Endothelial cell of umbilical vein (primary cell): ENCODE measurements at regions not wholly inside any gene's neighbourhood (a gene's known extent, or its start where the extent isn't known, plus 50 kb on each side); places are given as distances from the start of the nearest gene placed in this dataset.

Experiments used
- BruUV-seq: library from RNA; stranded (reverse); fragments of 400-500 nt; replicated peaks from 2 replicates; lab custom pipeline; 2021; lab: Mats Ljungman, UMichigan
- CTCF ChIA-PET: fragments of 300-600, 350-600 bp; sonication (Branson Sonifier 250); formaldehyde crosslinking; loops from one replicate; lab custom pipeline; 2021; ENCODE audit warnings: antibody characterized with exemption, inconsistent platforms; lab: Charles Lee
- POLR2A ChIA-PET: fragments of 300-600, 350-600 bp; sonication (Branson Sonifier 250); formaldehyde crosslinking; loops from one replicate; lab custom pipeline; 2021; ENCODE audit warnings: antibody characterized with exemption, inconsistent platforms; lab: Charles Lee
- DNase-seq: peaks from one replicate; pipeline ENCODE4 v3.0.0-alpha.2; 2011; ENCODE audit warnings: low read depth, low spot score
- FAIRE-seq: peaks from 2 replicates; lab custom pipeline; 2011; peaks lifted over from hg19 to GRCh38; lab: Jason Lieb, UNC
- H2AFZ ChIP-seq: 2 replicates; pipeline ENCODE4 v1.6.0; 2012; ENCODE audit warnings: low read depth, low read length, control low read depth, inconsistent platforms
- H3K27ac ChIP-seq: 2 replicates; pipeline ENCODE4 v1.5.1; 2011; ENCODE audit warnings: low read depth, mild to moderate bottlenecking, control low read depth, low read length, moderate library complexity; ENCODE audit not compliant: insufficient read depth
- H3K27me3 ChIP-seq, 2 experiments: 2 replicates each; pipeline versions ENCODE4 v1.6.0 to v1.6.1; 2011; ENCODE audit warnings: low read length in 2 of 2, mixed read lengths in 1 of 2; ENCODE audit not compliant: control insufficient read depth in 2 of 2, insufficient read depth in 2 of 2
- H3K36me3 ChIP-seq, 2 experiments: 2 replicates in 1 of 2; 3 replicates in 1 of 2; pipeline ENCODE4 v1.5.1; 2011; ENCODE audit warnings: low read length in 2 of 2, mild to moderate bottlenecking in 1 of 2, moderate library complexity in 1 of 2; ENCODE audit not compliant: control insufficient read depth in 2 of 2, insufficient read depth in 2 of 2; ENCODE audit errors: extremely low read depth in 1 of 2
- H3K4me1 ChIP-seq: 3 replicates; pipeline ENCODE4 v1.5.1; 2011; ENCODE audit warnings: mild to moderate bottlenecking, low read length; ENCODE audit not compliant: control insufficient read depth, insufficient read depth; ENCODE audit errors: extremely low read depth
- H3K4me2 ChIP-seq: 2 replicates; pipeline ENCODE4 v1.6.1; 2011; ENCODE audit warnings: low read length, control low read depth, mixed read lengths; ENCODE audit not compliant: insufficient read depth
- H3K4me3 ChIP-seq, 3 experiments: fragments of 200-600 bp in 1 of 3; sonication (generic), shearing (Covaris generic) in 1 of 3; replicated peaks in 1 of 3; 2 replicates each; pipeline ENCODE4 v1.5.1; 2011 to 2016; ENCODE audit warnings: control low read depth in 3 of 3, low read length in 3 of 3, mild to moderate bottlenecking in 2 of 3, inconsistent platforms in 1 of 3, low read depth in 1 of 3, moderate library complexity in 1 of 3; ENCODE audit not compliant: insufficient read depth in 1 of 3
- H3K79me2 ChIP-seq: 2 replicates; pipeline ENCODE4 v1.6.0; 2012; ENCODE audit warnings: low read length, inconsistent platforms; ENCODE audit not compliant: control insufficient read depth, insufficient read depth
- H3K9ac ChIP-seq: replicated peaks from 2 replicates; pipeline ENCODE3; 2011; ENCODE audit warnings: low read length, control low read depth; ENCODE audit not compliant: insufficient read depth; ENCODE audit errors: extremely low read depth
- H3K9me1 ChIP-seq: replicated peaks from 3 replicates; pipeline ENCODE4 v1.6.0; 2011; ENCODE audit warnings: mild to moderate bottlenecking, low read length; ENCODE audit not compliant: control insufficient read depth, insufficient read depth; ENCODE audit errors: extremely low read depth
- H3K9me3 ChIP-seq: replicated peaks from 2 replicates; pipeline ENCODE4 v1.5.1; 2012; ENCODE audit warnings: low read length, inconsistent platforms; ENCODE audit not compliant: control insufficient read depth, insufficient read depth
- H4K20me1 ChIP-seq: replicated peaks from 2 replicates; pipeline ENCODE3; 2011; ENCODE audit warnings: mild to moderate bottlenecking, low read length; ENCODE audit not compliant: control insufficient read depth, insufficient read depth; ENCODE audit errors: extremely low read depth
- CTCF ChIP-seq, 2 donors: IDR thresholded peaks; 1 replicate in 1 of 2; 2 replicates in 1 of 2; pipeline ENCODE4 v1.5.1; 2011; ENCODE audit warnings: low read length in 2 of 2, mild to moderate bottlenecking in 2 of 2, moderate library complexity in 2 of 2, control low read depth in 1 of 2, inconsistent platforms in 1 of 2, low read depth in 1 of 2; ENCODE audit not compliant: insufficient read depth in 1 of 2; ENCODE audit errors: extremely low read depth in 1 of 2
- EZH2 ChIP-seq: IDR thresholded peaks from 2 replicates; pipeline ENCODE4 v1.6.1; 2012; ENCODE audit warnings: borderline replicate concordance, low read depth, mild to moderate bottlenecking, moderate library complexity, low read length, inconsistent platforms; ENCODE audit not compliant: severe bottlenecking
- FOS ChIP-seq: IDR thresholded peaks from 2 replicates; pipeline ENCODE4 v1.6.1; 2011; ENCODE audit warnings: mild to moderate bottlenecking, low read length, moderate library complexity, borderline replicate concordance; ENCODE audit not compliant: insufficient read depth
- GATA2 ChIP-seq: IDR thresholded peaks from 2 replicates; pipeline ENCODE4 v1.7.0; 2011; ENCODE audit warnings: low read depth, mild to moderate bottlenecking, moderate library complexity, mixed read lengths, low read length; ENCODE audit not compliant: insufficient read length, insufficient read depth
- JUN ChIP-seq: IDR thresholded peaks from 2 replicates; pipeline ENCODE4 v1.6.1; 2011; ENCODE audit warnings: borderline replicate concordance, low read depth; ENCODE audit not compliant: insufficient read length, insufficient read depth
- MAX ChIP-seq: IDR thresholded peaks from 2 replicates; pipeline ENCODE4 v1.6.1; 2011; ENCODE audit not compliant: insufficient read depth, insufficient read length
- MYC ChIP-seq: IDR thresholded peaks from one replicate; pipeline ENCODE4 v1.6.1; 2011; ENCODE audit warnings: mild to moderate bottlenecking, low read depth, low read length
- POLR2A ChIP-seq: IDR thresholded peaks from 2 replicates; pipeline ENCODE4 v1.6.1; 2012; ENCODE audit warnings: low read depth, mild to moderate bottlenecking, control low read depth, low read length
- POLR2AphosphoS5 ChIP-seq: IDR thresholded peaks from 2 replicates; pipeline ENCODE4 v1.6.1; 2012; ENCODE audit warnings: low read depth, mild to moderate bottlenecking, control low read depth, low read length, moderate library complexity; ENCODE audit not compliant: insufficient read depth
- dilution Hi-C: fragments of 300-500 bp; cut with MboI; formaldehyde crosslinking; loops from one replicate; pipeline ENCODE4 v1.15.0; 2019; ENCODE audit warnings: low sequenced_read_pairs; ENCODE audit not compliant: extremely low pct_ligation_motif_present
- intact Hi-C: fragments of 100-400 bp; cut with micrococcal nuclease; formaldehyde crosslinking; loops from one replicate; pipeline ENCODE4 v1.10.0; 2022

- intact Hi-C loops: no loop called here
- CTCF ChIA-PET: no interaction called here
Observed at GRCh38 chr11:15519911-15520310, 405.2 kb downstream of the INSC start.

More at GRCh38 chr11:15519911-15520310, 405.2 kb downstream of the INSC start:
- dilution Hi-C loops: no loop called here
- H4K20me1 ChIP-seq: no peaks in the 10 kb centered on the region
- DNase-seq: no peak
- H3K9me3 ChIP-seq: no peaks in the 10 kb centered on the region
- no peak for TF ChIP-seq CTCF (IDR thresholded peaks at IDR 0.05; ENCODE audit: extremely low read depth in 1 of 2, insufficient read depth in 1 of 2, low read depth in 1 of 2, low read length in 2 of 2)
- no peak for TF ChIP-seq GATA2
- TF ChIP-seq POLR2AphosphoS5: no peak
- no peak for TF ChIP-seq FOS
- no peak for TF ChIP-seq JUN
- TF ChIP-seq MYC: no peak
- no peak for TF ChIP-seq EZH2
- TF ChIP-seq POLR2A: no peak
- no peak for TF ChIP-seq MAX
- no peaks in the 10 kb centered on the region for H3K36me3 ChIP-seq
- no TSS peak for BruUV-seq
- POLR2A ChIA-PET: no interaction called here
- no peaks in the 10 kb centered on the region for H3K4me1 ChIP-seq
- H3K4me2 ChIP-seq: no peak overlapping the region
- H2AFZ ChIP-seq: no peak overlapping the region
- H3K27ac ChIP-seq: no peak overlapping the region
- no peak for FAIRE-seq
- no peak overlapping the region for H3K9ac ChIP-seq
- H3K4me3 ChIP-seq: no peak overlapping the region
- H3K79me2 ChIP-seq: no peaks in the 10 kb centered on the region
- no peaks in the 10 kb centered on the region for H3K9me1 ChIP-seq
- no peaks in the 10 kb centered on the region for H3K27me3 ChIP-seq
